Ishikawa (cell line): ENCODE measurements at regions not wholly inside any gene's neighbourhood (a gene's known extent, or its start where the extent isn't known, plus 50 kb on each side); places are given as distances from the start of the nearest gene placed in this dataset.
A peak's percentile ranks its signal among the peaks of the same experiment; 100 is the strongest.

Experiments
- CEBPB ChIP-seq: IDR thresholded peaks from 2 replicates; pipeline ENCODE4 v1.6.1; 2012
- CREB1 ChIP-seq: IDR thresholded peaks from 2 replicates; pipeline ENCODE4 v1.6.1; 2012; ENCODE audit warnings: low read depth
- EGR1 ChIP-seq: IDR thresholded peaks from 2 replicates; pipeline ENCODE4 v1.6.1; 2012
- EP300 ChIP-seq: IDR thresholded peaks from 2 replicates; pipeline ENCODE4 v1.6.1; 2012; ENCODE audit warnings: borderline replicate concordance
- FOXM1 ChIP-seq: IDR thresholded peaks from 2 replicates; pipeline ENCODE4 v1.6.1; 2012; ENCODE audit warnings: low read depth, borderline replicate concordance
- MAX ChIP-seq: IDR thresholded peaks from 2 replicates; pipeline ENCODE4 v1.6.1; 2012
- NFIC ChIP-seq: IDR thresholded peaks from 2 replicates; pipeline ENCODE4 v1.6.1; 2012
- RAD21 ChIP-seq: IDR thresholded peaks from 2 replicates; pipeline ENCODE4 v1.6.1; 2012; ENCODE audit warnings: low read depth
- REST ChIP-seq: IDR thresholded peaks from 2 replicates; pipeline ENCODE4 v1.6.1; 2012; ENCODE audit warnings: low read depth, mild to moderate bottlenecking
- TAF1 ChIP-seq: IDR thresholded peaks from 2 replicates; pipeline ENCODE4 v1.6.1; 2012; ENCODE audit warnings: low read depth, mild to moderate bottlenecking
- TCF12 ChIP-seq: IDR thresholded peaks from 2 replicates; pipeline ENCODE4 v1.6.1; 2012; ENCODE audit warnings: low read depth
- TEAD4 ChIP-seq: IDR thresholded peaks from 2 replicates; pipeline ENCODE4 v1.6.1; 2012
- USF1 ChIP-seq: IDR thresholded peaks from 2 replicates; pipeline ENCODE4 v1.6.1; 2012
- YY1 ChIP-seq: IDR thresholded peaks from 2 replicates; pipeline ENCODE4 v1.6.1; 2012; ENCODE audit warnings: low read depth
- ZBTB7A ChIP-seq: IDR thresholded peaks from 2 replicates; pipeline ENCODE4 v1.6.1; 2012; ENCODE audit warnings: low read depth

- TF ChIP-seq NFIC = no peak
- TF ChIP-seq TCF12 = no peak
- TF ChIP-seq RAD21 = no peak
- no peak for TF ChIP-seq TEAD4
- no peak for TF ChIP-seq FOXM1
- TF ChIP-seq REST = no peak
- TF ChIP-seq YY1 = no peak
- TF ChIP-seq CEBPB = no peak
- no peak for TF ChIP-seq TAF1
- TF ChIP-seq USF1 = no peak
- no peak for TF ChIP-seq MAX
- TF ChIP-seq CREB1 = no peak
- TF ChIP-seq ZBTB7A = no peak
- no peak for TF ChIP-seq EGR1
- no peak for TF ChIP-seq EP300
Measured at GRCh38 chr1:239861985-239862384, 229.7 kb upstream of the FMN2 start.

GRCh38 chr1:239868058-239868832, 223.4 kb upstream of the FMN2 start:
- 0 out of 2 replicates have a peak, but pooled peaks have one; percentile 14 for TF ChIP-seq RAD21
- TF ChIP-seq CEBPB = no peak

- no peak for TF ChIP-seq EGR1
- TF ChIP-seq CEBPB = no peak
- no peak for TF ChIP-seq RAD21
- no peak for TF ChIP-seq REST
- no peak for TF ChIP-seq MAX
- no peak for TF ChIP-seq YY1
- TF ChIP-seq TEAD4 = no peak
- no peak for TF ChIP-seq NFIC
- no peak for TF ChIP-seq CREB1
- TF ChIP-seq TCF12 = no peak
- no peak for TF ChIP-seq FOXM1
- TF ChIP-seq ZBTB7A = no peak
- TF ChIP-seq TAF1 = no peak
- TF ChIP-seq EP300 = no peak
- TF ChIP-seq USF1 = no peak
Measured at GRCh38 chr1:239870194-239870593, 221.5 kb upstream of the FMN2 start.

GRCh38 chr1:239872626-239873025, 219.1 kb upstream of the FMN2 start:
- TF ChIP-seq EGR1 (no peak), TCF12 (no peak), CEBPB (no peak), TEAD4 (no peak), RAD21 (no peak), CREB1 (no peak), MAX (no peak), TAF1 (no peak), REST (no peak), NFIC (no peak), USF1 (no peak), ZBTB7A (no peak), FOXM1 (no peak), EP300 (no peak), YY1 (no peak)
